ENCODE measurements at regions not wholly inside any gene's neighbourhood (a gene's known extent, or its start where the extent isn't known, plus 50 kb on each side); places are given as distances from the start of the nearest gene placed in this dataset.
"Not testable (repeated sequence)": the region's sequence is repeated elsewhere in the genome, so short reads cannot be mapped to it uniquely, and the experiment has no call there.

- peak; percentile 3 for DNase-seq (ENCODE audit: low read depth)
- peak; percentile 20 for TF ChIP-seq CTCF (conservative IDR thresholded peaks at IDR 0.05; ENCODE audit: control insufficient read depth, insufficient read depth, low read depth, low read length)
- H3K4me3 ChIP-seq (ENCODE audit: control insufficient read depth, low read depth, low read length): no peak overlapping the region
These were observed 816.0 kb upstream of the PCDH10 start for GRCh38 chr4:132332932-132333723.

GRCh38 chr4:132333724-132334047 lies 815.4 kb upstream of the PCDH10 start:
- peak; percentile 22 for DNase-seq (ENCODE audit: low read depth)
- TF ChIP-seq CTCF (conservative IDR thresholded peaks at IDR 0.05; ENCODE audit: control insufficient read depth, insufficient read depth, low read depth, low read length): no peak
- no peak overlapping the region for H3K4me3 ChIP-seq (ENCODE audit: control insufficient read depth, low read depth, low read length)

- H3K4me3 ChIP-seq (ENCODE audit: control insufficient read depth, low read depth, low read length): no peak overlapping the region
- TF ChIP-seq CTCF (conservative IDR thresholded peaks at IDR 0.05; ENCODE audit: control insufficient read depth, insufficient read depth, low read depth, low read length): no peak
- peak; percentile 7 for DNase-seq (ENCODE audit: low read depth)
These were observed 815.0 kb upstream of the PCDH10 start for GRCh38 chr4:132334081-132334480.

- no peak for DNase-seq (ENCODE audit: low read depth)
- TF ChIP-seq CTCF (conservative IDR thresholded peaks at IDR 0.05; ENCODE audit: control insufficient read depth, insufficient read depth, low read depth, low read length): no peak
- H3K4me3 ChIP-seq (ENCODE audit: control insufficient read depth, low read depth, low read length): no peak overlapping the region
These were observed 803.9 kb upstream of the PCDH10 start for GRCh38 chr4:132344924-132345828.

GRCh38 chr4:132346016-132346415 lies 803.1 kb upstream of the PCDH10 start:
- DNase-seq (ENCODE audit: low read depth): no peak
- H3K4me3 ChIP-seq (ENCODE audit: control insufficient read depth, low read depth, low read length): no peak overlapping the region
- no peak for TF ChIP-seq CTCF (conservative IDR thresholded peaks at IDR 0.05; ENCODE audit: control insufficient read depth, insufficient read depth, low read depth, low read length)

GRCh38 chr4:132351606-132352005 lies 797.5 kb upstream of the PCDH10 start:
- not testable (repeated sequence) for DNase-seq (ENCODE audit: low read depth); H3K4me3 ChIP-seq (ENCODE audit: control insufficient read depth, low read depth, low read length)

- no peak for TF ChIP-seq CTCF (conservative IDR thresholded peaks at IDR 0.05; ENCODE audit: control insufficient read depth, insufficient read depth, low read depth, low read length)
- DNase-seq (ENCODE audit: low read depth): no peak
- H3K4me3 ChIP-seq (ENCODE audit: control insufficient read depth, low read depth, low read length): no peak overlapping the region
These were observed 766.9 kb upstream of the PCDH10 start for GRCh38 chr4:132382243-132382642.

Measured in fibroblast of mammary gland (primary cell).